Keratinocyte (primary cell): ENCODE measurements at regions not wholly inside any gene's neighbourhood (a gene's known extent, or its start where the extent isn't known, plus 50 kb on each side); places are given as distances from the start of the nearest gene placed in this dataset.

ENCODE experiments used
- DNase-seq: peaks from one replicate; pipeline ENCODE4 v3.0.0-alpha.2; 2011; ENCODE audit warnings: low read depth, missing footprints, low spot score
- FAIRE-seq: peaks from 2 replicates; lab custom pipeline; 2011; peaks lifted over from hg19 to GRCh38; lab: Jason Lieb, UNC
- H2AFZ ChIP-seq: 2 replicates; pipeline ENCODE4 v1.6.0; 2012; ENCODE audit warnings: low read length, control low read depth, inconsistent platforms; ENCODE audit not compliant: control insufficient read depth
- H3K27ac ChIP-seq: 2 replicates; pipeline ENCODE4 v1.5.1; 2011; ENCODE audit warnings: low read length; ENCODE audit not compliant: control insufficient read depth, insufficient read depth
- H3K27me3 ChIP-seq: 3 replicates; pipeline ENCODE4 v1.6.0; 2011; ENCODE audit warnings: low read length; ENCODE audit not compliant: control insufficient read depth, insufficient read depth; ENCODE audit errors: extremely low read depth
- H3K36me3 ChIP-seq, 2 experiments: 2 replicates in 1 of 2; 3 replicates in 1 of 2; pipeline ENCODE4 v1.5.1; 2011; ENCODE audit warnings: low read length in 2 of 2, mild to moderate bottlenecking in 1 of 2; ENCODE audit not compliant: control insufficient read depth in 2 of 2, insufficient read depth in 2 of 2; ENCODE audit errors: extremely low read depth in 1 of 2
- H3K4me1 ChIP-seq: 3 replicates; pipeline ENCODE4 v1.5.1; 2011; ENCODE audit warnings: low read length; ENCODE audit not compliant: control insufficient read depth, insufficient read depth; ENCODE audit errors: extremely low read depth
- H3K4me2 ChIP-seq: 3 replicates; pipeline ENCODE4 v1.6.0; 2011; ENCODE audit warnings: low read depth, low read length; ENCODE audit not compliant: control insufficient read depth, insufficient read depth; ENCODE audit errors: extremely low read depth
- H3K4me3 ChIP-seq, 3 experiments: fragments of 200-600 bp in 1 of 3; sonication (generic) in 1 of 3; 2 replicates in 2 of 3; 3 replicates in 1 of 3; pipeline ENCODE4 v1.5.1; 2011 to 2016; ENCODE audit warnings: low read length in 3 of 3, mild to moderate bottlenecking in 3 of 3, control low read depth in 2 of 3, inconsistent platforms in 1 of 3, low read depth in 1 of 3, mixed read lengths in 1 of 3, mixed run types in 1 of 3, moderate library complexity in 1 of 3; ENCODE audit not compliant: control insufficient read depth in 2 of 3, insufficient read depth in 2 of 3; ENCODE audit errors: extremely low read depth in 1 of 3
- H3K79me2 ChIP-seq: 2 replicates; pipeline ENCODE4 v1.6.0; 2012; ENCODE audit warnings: low read length; ENCODE audit not compliant: control insufficient read depth, insufficient read depth
- H3K9ac ChIP-seq: 3 replicates; pipeline ENCODE4 v1.6.0; 2011; ENCODE audit warnings: low read length; ENCODE audit not compliant: control insufficient read depth, insufficient read depth; ENCODE audit errors: extremely low read depth
- H3K9me1 ChIP-seq: 3 replicates; pipeline ENCODE4 v1.6.0; 2011; ENCODE audit warnings: low read length; ENCODE audit not compliant: control insufficient read depth, insufficient read depth; ENCODE audit errors: extremely low read depth
- H3K9me3 ChIP-seq: 2 replicates; pipeline ENCODE4 v1.5.1; 2012; ENCODE audit warnings: low read depth, low read length; ENCODE audit not compliant: control insufficient read depth
- H4K20me1 ChIP-seq: 3 replicates; pipeline ENCODE4 v1.6.0; 2011; ENCODE audit warnings: low read length; ENCODE audit not compliant: control insufficient read depth, insufficient read depth; ENCODE audit errors: extremely low read depth
- CTCF ChIP-seq, 3 experiments: IDR thresholded peaks in 1 of 3; conservative IDR thresholded peaks in 1 of 3; optimal IDR thresholded peaks in 1 of 3; 2 replicates in 2 of 3; 3 replicates in 1 of 3; pipeline versions ENCODE3 to v1.5.1; 2011; ENCODE audit warnings: low read length in 3 of 3, mild to moderate bottlenecking in 3 of 3, moderate library complexity in 2 of 3, control low read depth in 1 of 3, inconsistent platforms in 1 of 3; ENCODE audit not compliant: insufficient read depth in 2 of 3; ENCODE audit errors: extremely low read depth in 1 of 3
- EZH2 ChIP-seq: IDR thresholded peaks from one replicate; pipeline ENCODE4 v1.6.1; 2012; ENCODE audit warnings: inconsistent platforms, mild to moderate bottlenecking, low read length, moderate library complexity
- dilution Hi-C: fragments of 300-500 bp; cut with MboI; formaldehyde crosslinking; loops from one replicate; pipeline ENCODE4 v1.7.0; 2020; ENCODE audit warnings: low sequenced_read_pairs; ENCODE audit not compliant: extremely low pct_ligation_motif_present

GRCh38 chr3:99570061-99570460, 68.3 kb upstream of the COL8A1 start:
- H3K9ac ChIP-seq, result no peak overlapping the region
- no peaks in the 10 kb centered on the region for H3K36me3 ChIP-seq
- no peaks in the 10 kb centered on the region for H3K27me3 ChIP-seq
- dilution Hi-C loops, result no loop called here
- H2AFZ ChIP-seq, result no peak overlapping the region
- no peaks in the 10 kb centered on the region for H3K9me3 ChIP-seq
- H3K9me1 ChIP-seq, result no peaks in the 10 kb centered on the region
- DNase-seq, result no peak
- no peak overlapping the region for H3K4me2 ChIP-seq
- H4K20me1 ChIP-seq, result no peaks in the 10 kb centered on the region
- no peak overlapping the region for H3K27ac ChIP-seq
- H3K79me2 ChIP-seq, result no peaks in the 10 kb centered on the region
- H3K4me3 ChIP-seq, result no peak overlapping the region
- H3K4me1 ChIP-seq, result no peaks in the 10 kb centered on the region
- peak; percentile 56 for FAIRE-seq
- TF ChIP-seq CTCF (optimal IDR thresholded peaks at IDR 0.05 in 1 of 3, IDR thresholded peaks at IDR 0.05 in 1 of 3, conservative IDR thresholded peaks at IDR 0.05 in 1 of 3; ENCODE audit: extremely low read depth in 1 of 3, insufficient read depth in 2 of 3, low read length in 3 of 3) (no peak), EZH2 (no peak)

- H3K4me1 ChIP-seq, result peaks cover 4% of the 10 kb centered on the region
- DNase-seq, result no peak
- no peak overlapping the region for H3K27ac ChIP-seq
- H2AFZ ChIP-seq, result no peak overlapping the region
- dilution Hi-C loops, result no loop called here
- H3K4me3 ChIP-seq, result no peak overlapping the region
- H3K36me3 ChIP-seq, result no peaks in the 10 kb centered on the region
- no peak overlapping the region for H3K9ac ChIP-seq
- H3K9me3 ChIP-seq, result no peaks in the 10 kb centered on the region
- TF ChIP-seq EZH2 (no peak), CTCF (optimal IDR thresholded peaks at IDR 0.05 in 1 of 3, IDR thresholded peaks at IDR 0.05 in 1 of 3, conservative IDR thresholded peaks at IDR 0.05 in 1 of 3; ENCODE audit: extremely low read depth in 1 of 3, insufficient read depth in 2 of 3, low read length in 3 of 3) (no peak)
- no peaks in the 10 kb centered on the region for H3K79me2 ChIP-seq
- no peaks in the 10 kb centered on the region for H4K20me1 ChIP-seq
- no peak overlapping the region for H3K4me2 ChIP-seq
- no peak for FAIRE-seq
- H3K27me3 ChIP-seq, result no peaks in the 10 kb centered on the region
- no peaks in the 10 kb centered on the region for H3K9me1 ChIP-seq
Measured at GRCh38 chr3:99568663-99569335, 69.6 kb upstream of the COL8A1 start.
